IMR-90 (cell line): ENCODE measurements at regions not wholly inside any gene's neighbourhood (a gene's known extent, or its start where the extent isn't known, plus 50 kb on each side); places are given as distances from the start of the nearest gene placed in this dataset.

Experiments
- ATAC-seq: fragments of 200-7000 bp; cut with Tn5 transposase; 2 replicates; pipeline ENCODE4 v1.9.1; 2020; ENCODE audit warnings: low read depth, mild to moderate bottlenecking, moderate library complexity
- BruUV-seq: library from RNA; stranded (reverse); fragments of 400-500 nt; replicated peaks from 2 replicates; lab custom pipeline; 2021; lab: Mats Ljungman, UMichigan
- CTCF ChIA-PET: fragments of 300-600 bp; formaldehyde crosslinking; extraction: SDS; loops from one replicate; lab custom pipeline; 2021; ENCODE audit warnings: antibody characterized with exemption; lab: Yijun Ruan, JAX
- POLR2A ChIA-PET: fragments of 300-600 bp; sonication (Branson Sonifier 250); formaldehyde crosslinking; loops from one replicate; lab custom pipeline; 2022; ENCODE audit warnings: antibody characterized with exemption; ENCODE audit not compliant: unreplicated experiment; lab: Charles Lee
- DNase-seq: peaks from one replicate; pipeline ENCODE4 v3.0.0; 2013
- H2AFZ ChIP-seq: replicated peaks from 2 replicates; pipeline ENCODE3; 2013; ENCODE audit warnings: low read length, mild to moderate bottlenecking; ENCODE audit not compliant: poor library complexity
- H2AK5ac ChIP-seq: 2 replicates; pipeline ENCODE4 v1.6.1; 2013; ENCODE audit warnings: low read depth, low read length, inconsistent platforms
- H2AK9ac ChIP-seq: replicated peaks from 2 replicates; pipeline ENCODE3; 2013; ENCODE audit warnings: mild to moderate bottlenecking, low read depth, low read length, moderate library complexity; ENCODE audit not compliant: poor library complexity
- H2BK120ac ChIP-seq: 2 replicates; pipeline ENCODE4 v1.6.1; 2013; ENCODE audit warnings: low read depth, low read length, inconsistent platforms
- H2BK15ac ChIP-seq: 3 replicates; pipeline ENCODE4 v1.6.1; 2013; ENCODE audit warnings: low read depth, low read length, inconsistent platforms
- H2BK20ac ChIP-seq: 2 replicates; pipeline ENCODE4 v1.6.1; 2013; ENCODE audit warnings: low read depth, mild to moderate bottlenecking, inconsistent platforms, low read length, moderate library complexity
- H2BK5ac ChIP-seq: 2 replicates; pipeline ENCODE4 v1.6.1; 2013; ENCODE audit warnings: mild to moderate bottlenecking, low read depth, low read length, inconsistent platforms; ENCODE audit not compliant: poor library complexity, severe bottlenecking
- H3K14ac ChIP-seq: replicated peaks from 2 replicates; pipeline ENCODE4 v1.6.1; 2013; ENCODE audit warnings: low read depth, low read length, inconsistent platforms
- H3K18ac ChIP-seq: 2 replicates; pipeline ENCODE4 v1.6.1; 2013; ENCODE audit warnings: low read depth, low read length, control low read depth
- H3K23ac ChIP-seq: 2 replicates; pipeline ENCODE4 v1.6.1; 2013; ENCODE audit warnings: low read depth, low read length, inconsistent platforms
- H3K27ac ChIP-seq: 2 replicates; pipeline ENCODE4 v1.5.1; 2013; ENCODE audit warnings: mild to moderate bottlenecking, control low read depth, low read length; ENCODE audit not compliant: insufficient read depth
- H3K27me3 ChIP-seq: 2 replicates; pipeline ENCODE4 v1.6.1; 2013; ENCODE audit warnings: low read length; ENCODE audit not compliant: control insufficient read depth, insufficient read depth
- H3K36me3 ChIP-seq: 2 replicates; pipeline ENCODE4 v1.6.1; 2013; ENCODE audit warnings: low read length, mixed read lengths; ENCODE audit not compliant: control insufficient read depth, insufficient read depth
- H3K4ac ChIP-seq: 2 replicates; pipeline ENCODE4 v1.6.1; 2013; ENCODE audit warnings: low read depth, low read length, inconsistent platforms
- H3K4me1 ChIP-seq: 2 replicates; pipeline ENCODE4 v1.6.1; 2013; ENCODE audit warnings: low read length, mixed read lengths; ENCODE audit not compliant: control insufficient read depth, insufficient read depth
- H3K4me2 ChIP-seq: 2 replicates; pipeline ENCODE4 v1.6.1; 2013; ENCODE audit warnings: low read depth, mild to moderate bottlenecking, control low read depth, low read length, moderate library complexity
- H3K4me3 ChIP-seq: 2 replicates; pipeline ENCODE4 v1.5.1; 2013; ENCODE audit warnings: low read depth, mild to moderate bottlenecking, control low read depth, low read length, moderate library complexity; ENCODE audit not compliant: insufficient read depth
- H3K56ac ChIP-seq: 2 replicates; pipeline ENCODE4 v1.6.1; 2013; ENCODE audit warnings: low read length, inconsistent platforms; ENCODE audit not compliant: insufficient read depth; ENCODE audit errors: extremely low read depth
- H3K79me1 ChIP-seq, 2 experiments: 2 replicates each; pipeline ENCODE4 v1.6.1; 2013; ENCODE audit warnings: low read length in 2 of 2, inconsistent platforms in 1 of 2, low read depth in 1 of 2
- H3K9ac ChIP-seq: 2 replicates; pipeline ENCODE4 v1.6.1; 2013; ENCODE audit warnings: low read depth, low read length, control low read depth
- H3K9me1 ChIP-seq: 2 replicates; pipeline ENCODE4 v1.6.1; 2013; ENCODE audit warnings: low read length, inconsistent platforms; ENCODE audit not compliant: insufficient read depth
- H3K9me3 ChIP-seq: 2 replicates; pipeline ENCODE4 v1.6.1; 2013; ENCODE audit warnings: low read length; ENCODE audit not compliant: control insufficient read depth, insufficient read depth
- H4K20me1 ChIP-seq: 2 replicates; pipeline ENCODE4 v1.6.1; 2013; ENCODE audit warnings: low read length, inconsistent platforms; ENCODE audit not compliant: insufficient read depth
- H4K5ac ChIP-seq: 2 replicates; pipeline ENCODE4 v1.6.1; 2013; ENCODE audit warnings: mild to moderate bottlenecking, low read depth, low read length, control low read depth
- H4K8ac ChIP-seq, 2 experiments: 2 replicates each; pipeline ENCODE4 v1.6.1; 2013; ENCODE audit warnings: low read depth in 2 of 2, low read length in 2 of 2, control low read depth in 1 of 2, inconsistent platforms in 1 of 2
- H4K91ac ChIP-seq: 2 replicates; pipeline ENCODE4 v1.6.1; 2013; ENCODE audit warnings: low read depth, low read length, inconsistent platforms; ENCODE audit not compliant: insufficient read depth
- BHLHE40 ChIP-seq: fragments of 150-350 bp; IDR thresholded peaks from 2 replicates; pipeline ENCODE4 v1.6.1; 2016; ENCODE audit warnings: mild to moderate bottlenecking, low read depth, low read length
- CEBPB ChIP-seq: IDR thresholded peaks from 2 replicates; pipeline ENCODE4 v1.6.1; 2012; ENCODE audit warnings: low read depth, low read length, improper control_type of control experiment
- CHD1 ChIP-seq: IDR thresholded peaks from 2 replicates; pipeline ENCODE4 v1.6.1; 2012; ENCODE audit warnings: low read depth, low read length, improper control_type of control experiment
- FOS ChIP-seq: fragments of 150-350 bp; IDR thresholded peaks from 2 replicates; pipeline ENCODE4 v1.6.1; 2016; ENCODE audit warnings: low read depth, low read length
- MAZ ChIP-seq: IDR thresholded peaks from 2 replicates; pipeline ENCODE4 v1.6.1; 2012; ENCODE audit warnings: low read depth, mild to moderate bottlenecking, low read length, improper control_type of control experiment, moderate library complexity, borderline replicate concordance
- MXI1 ChIP-seq: IDR thresholded peaks from 2 replicates; pipeline ENCODE4 v1.6.1; 2012; ENCODE audit warnings: low read depth, mild to moderate bottlenecking, low read length, moderate library complexity, borderline replicate concordance
- NFE2L2 ChIP-seq: fragments of 150-350 bp; IDR thresholded peaks from 2 replicates; pipeline ENCODE4 v1.6.1; 2016; ENCODE audit warnings: low read depth, mild to moderate bottlenecking, low read length
- RAD21 ChIP-seq: IDR thresholded peaks from 2 replicates; pipeline ENCODE4 v1.6.1; 2012; ENCODE audit warnings: low read length, improper control_type of control experiment
- RCOR1 ChIP-seq: IDR thresholded peaks from 2 replicates; pipeline ENCODE4 v1.6.1; 2012; ENCODE audit warnings: mild to moderate bottlenecking, low read length, improper control_type of control experiment; ENCODE audit not compliant: insufficient replicate concordance
- RFX5 ChIP-seq: IDR thresholded peaks from 2 replicates; pipeline ENCODE4 v1.8.0; 2012; ENCODE audit warnings: low read depth, mild to moderate bottlenecking, low read length, moderate library complexity
- SMC3 ChIP-seq: fragments of 150-350 bp; IDR thresholded peaks from 2 replicates; pipeline ENCODE4 v1.6.1; 2016; ENCODE audit warnings: low read depth, mild to moderate bottlenecking, antibody characterized with exemption, low read length, moderate library complexity
- WGBS, 2 experiments: methylation state at CpG; one replicate each; pipeline versions ENCODE4 v1.1.5 to v1.1.7; 2013; ENCODE audit warnings: missing lambda C conversion rate in 2 of 2; ENCODE audit not compliant: insufficient read length in 1 of 2; ENCODE audit errors: extremely low coverage in 2 of 2; 5-methylcytosine and 5-hydroxymethylcytosine counted together
- dilution Hi-C: fragments of 300-500 bp; cut with HindIII; formaldehyde crosslinking; loops from one replicate; pipeline ENCODE4 v1.14.3; 2018; ENCODE audit warnings: low sequenced_read_pairs; ENCODE audit not compliant: unreplicated experiment
- in situ Hi-C: fragments of 300-500 bp; cut with MboI; formaldehyde crosslinking; loops from 3 replicates; pipeline ENCODE4 v1.14.3; 2019; ENCODE audit warnings: low sequenced_read_pairs, inconsistent platforms, mixed read lengths
- intact Hi-C: fragments of 100-400 bp; cut with micrococcal nuclease; formaldehyde crosslinking; loops from 2 replicates; pipeline ENCODE4 v1.10.0; 2022
- TF ChIP-seq, protein P1 (sequence below): conservative IDR thresholded peaks from 2 replicates; pipeline ENCODE4 v1.5.1; 2012; ENCODE audit warnings: mild to moderate bottlenecking, low read depth, low read length, improper control_type of control experiment
- TF ChIP-seq, protein P2 (sequence below): fragments of 150-350 bp; IDR thresholded peaks from 2 replicates; pipeline ENCODE4 v1.6.1; 2017; ENCODE audit warnings: mild to moderate bottlenecking, antibody characterized with exemption, low read length, low read depth
- TF ChIP-seq, protein P3 (sequence below): fragments of 150-350 bp; IDR thresholded peaks from 2 replicates; pipeline ENCODE4 v1.6.1; 2016; ENCODE audit warnings: low read depth, mild to moderate bottlenecking, low read length, moderate library complexity, borderline replicate concordance

DNA sequence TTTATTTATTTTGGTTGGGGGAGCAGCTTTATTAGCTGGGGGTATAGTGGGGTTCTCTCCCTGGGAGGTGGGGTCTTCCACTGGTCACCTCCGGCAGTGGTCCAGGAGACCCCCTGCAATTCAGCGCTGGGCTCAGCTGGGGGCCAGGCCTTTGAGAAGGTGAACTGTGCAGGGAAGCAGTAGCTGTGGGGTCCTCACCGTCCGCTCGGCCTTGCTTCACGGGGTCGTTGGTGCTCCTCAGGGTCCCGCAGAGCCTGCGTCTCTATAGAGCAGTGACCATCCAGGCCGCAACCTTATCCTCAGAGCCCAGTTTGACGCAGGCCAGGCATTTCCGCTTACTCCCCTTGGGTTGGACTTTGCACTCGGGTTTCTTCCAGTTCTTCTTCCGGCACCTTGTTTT is 1954.7 kb downstream of the TP53TG3F start:
- dilution Hi-C loops = no loop called here
- POLR2A ChIA-PET = no interaction called here

More for the DNA sequence above, 1954.7 kb downstream of the TP53TG3F start:
- Histone ChIP-seq H3K14ac (no peak overlapping the region), H2BK15ac (no peak overlapping the region), H3K4me2 (no peak overlapping the region), H3K4me1 (no peaks in the 10 kb centered on the region), H2AFZ (no peak overlapping the region), H2BK20ac (no peak overlapping the region), H3K27ac (no peak overlapping the region), H3K36me3 (no peaks in the 10 kb centered on the region), H3K27me3 (no peaks in the 10 kb centered on the region), H2BK120ac (no peak overlapping the region), H3K18ac (no peak overlapping the region), H2AK5ac (no peak overlapping the region), H3K79me1 (no peaks in the 10 kb centered on the region), H2BK5ac (no peak overlapping the region), H3K9me3 (peaks cover 4% of the 10 kb centered on the region; the same call in 1 of the 2 replicates), H2AK9ac (no peak overlapping the region), H4K8ac (no peak overlapping the region), H3K4me3 (no peak overlapping the region), H4K5ac (no peak overlapping the region), H3K23ac (no peak overlapping the region), H3K56ac (no peak overlapping the region), H3K9ac (no peak overlapping the region), H4K91ac (no peak overlapping the region), H4K20me1 (no peaks in the 10 kb centered on the region), H3K9me1 (no peaks in the 10 kb centered on the region), H3K4ac (no peak overlapping the region)
- intact Hi-C loops = no loop called here
- TF ChIP-seq NFE2L2 (no peak), RCOR1 (no peak), MAZ (no peak), FOS (no peak), RFX5 (no peak), MXI1 (no peak), CEBPB (no peak), SMC3 (no peak), BHLHE40 (no peak), CHD1 (no peak), RAD21 (no peak)
- TF ChIP-seq, protein P1, sequence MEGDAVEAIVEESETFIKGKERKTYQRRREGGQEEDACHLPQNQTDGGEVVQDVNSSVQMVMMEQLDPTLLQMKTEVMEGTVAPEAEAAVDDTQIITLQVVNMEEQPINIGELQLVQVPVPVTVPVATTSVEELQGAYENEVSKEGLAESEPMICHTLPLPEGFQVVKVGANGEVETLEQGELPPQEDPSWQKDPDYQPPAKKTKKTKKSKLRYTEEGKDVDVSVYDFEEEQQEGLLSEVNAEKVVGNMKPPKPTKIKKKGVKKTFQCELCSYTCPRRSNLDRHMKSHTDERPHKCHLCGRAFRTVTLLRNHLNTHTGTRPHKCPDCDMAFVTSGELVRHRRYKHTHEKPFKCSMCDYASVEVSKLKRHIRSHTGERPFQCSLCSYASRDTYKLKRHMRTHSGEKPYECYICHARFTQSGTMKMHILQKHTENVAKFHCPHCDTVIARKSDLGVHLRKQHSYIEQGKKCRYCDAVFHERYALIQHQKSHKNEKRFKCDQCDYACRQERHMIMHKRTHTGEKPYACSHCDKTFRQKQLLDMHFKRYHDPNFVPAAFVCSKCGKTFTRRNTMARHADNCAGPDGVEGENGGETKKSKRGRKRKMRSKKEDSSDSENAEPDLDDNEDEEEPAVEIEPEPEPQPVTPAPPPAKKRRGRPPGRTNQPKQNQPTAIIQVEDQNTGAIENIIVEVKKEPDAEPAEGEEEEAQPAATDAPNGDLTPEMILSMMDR = no peak
- TF ChIP-seq, protein P2, sequence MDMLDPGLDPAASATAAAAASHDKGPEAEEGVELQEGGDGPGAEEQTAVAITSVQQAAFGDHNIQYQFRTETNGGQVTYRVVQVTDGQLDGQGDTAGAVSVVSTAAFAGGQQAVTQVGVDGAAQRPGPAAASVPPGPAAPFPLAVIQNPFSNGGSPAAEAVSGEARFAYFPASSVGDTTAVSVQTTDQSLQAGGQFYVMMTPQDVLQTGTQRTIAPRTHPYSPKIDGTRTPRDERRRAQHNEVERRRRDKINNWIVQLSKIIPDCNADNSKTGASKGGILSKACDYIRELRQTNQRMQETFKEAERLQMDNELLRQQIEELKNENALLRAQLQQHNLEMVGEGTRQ = no peak
- TF ChIP-seq, protein P3, sequence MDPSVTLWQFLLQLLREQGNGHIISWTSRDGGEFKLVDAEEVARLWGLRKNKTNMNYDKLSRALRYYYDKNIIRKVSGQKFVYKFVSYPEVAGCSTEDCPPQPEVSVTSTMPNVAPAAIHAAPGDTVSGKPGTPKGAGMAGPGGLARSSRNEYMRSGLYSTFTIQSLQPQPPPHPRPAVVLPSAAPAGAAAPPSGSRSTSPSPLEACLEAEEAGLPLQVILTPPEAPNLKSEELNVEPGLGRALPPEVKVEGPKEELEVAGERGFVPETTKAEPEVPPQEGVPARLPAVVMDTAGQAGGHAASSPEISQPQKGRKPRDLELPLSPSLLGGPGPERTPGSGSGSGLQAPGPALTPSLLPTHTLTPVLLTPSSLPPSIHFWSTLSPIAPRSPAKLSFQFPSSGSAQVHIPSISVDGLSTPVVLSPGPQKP = no peak
- no peak for ATAC-seq
- no peak for DNase-seq
- CTCF ChIA-PET = no interaction called here
- 84% methylated on average over 5 of the region's 14 CpGs; no CpG with 5 or more reads in 1 of the 2 experiments for WGBS, 2 experiments
- no TSS peak for BruUV-seq
- in situ Hi-C loops = no loop called here
